B cell (primary cell): ENCODE measurements at regions not wholly inside any gene's neighbourhood (a gene's known extent, or its start where the extent isn't known, plus 50 kb on each side); places are given as distances from the start of the nearest gene placed in this dataset.

Source experiments
- ATAC-seq: fragments of 200-7000 bp; cut with Tn5 transposase; one replicate; pipeline ENCODE4 v1.10.0; 2021; ENCODE audit warnings: low read depth, mild to moderate bottlenecking, moderate number of reproducible peaks, moderate library complexity
- CTCF ChIA-PET: fragments of 350-600 bp; sonication (Branson Sonifier 250); formaldehyde crosslinking; loops from one replicate; lab custom pipeline; 2021; ENCODE audit warnings: antibody characterized with exemption, inconsistent platforms; lab: Charles Lee
- POLR2A ChIA-PET: fragments of 350-600 bp; sonication (Branson Sonifier 250); formaldehyde crosslinking; loops from one replicate; lab custom pipeline; 2021; ENCODE audit warnings: antibody characterized with exemption; lab: Charles Lee
- DNase-seq: peaks from one replicate; pipeline ENCODE4 v3.0.0; 2013
- H2AFZ ChIP-seq: 2 replicates; pipeline ENCODE4 v1.6.1; 2012; ENCODE audit warnings: mild to moderate bottlenecking, low read depth, low read length; ENCODE audit not compliant: insufficient read depth, poor library complexity, severe bottlenecking
- H3K27ac ChIP-seq, 2 donors: 1 replicate in 1 of 2; 2 replicates in 1 of 2; pipeline ENCODE4 v1.5.1; 2012 to 2013; ENCODE audit warnings: low read length in 2 of 2, mild to moderate bottlenecking in 2 of 2, moderate library complexity in 1 of 2
- H3K27me3 ChIP-seq, 4 experiments: fragments of 200-600 bp in 1 of 4; sonication (generic) in 1 of 4; replicated peaks in 1 of 4; 1 replicate in 2 of 4; 2 replicates in 2 of 4; pipeline versions ENCODE4 v1.6.1 to v1.7.0; 2013 to 2016; ENCODE audit warnings: low read length in 3 of 4, mild to moderate bottlenecking in 2 of 4, mixed read lengths in 1 of 4, moderate library complexity in 1 of 4; ENCODE audit not compliant: insufficient read depth in 4 of 4, control insufficient read depth in 3 of 4; ENCODE audit errors: control extremely low read depth in 1 of 4
- H3K36me3 ChIP-seq, 2 experiments: replicated peaks in 1 of 2; 1 replicate in 1 of 2; 2 replicates in 1 of 2; pipeline versions ENCODE4 v1.6.1 to v1.7.1; 2013; ENCODE audit warnings: low read length in 1 of 2; ENCODE audit not compliant: insufficient read depth in 2 of 2, control insufficient read depth in 1 of 2; ENCODE audit errors: control extremely low read depth in 1 of 2, extremely low read depth in 1 of 2
- H3K4me1 ChIP-seq, 2 donors: fragments of 200-600 bp in 1 of 2; sonication (generic) in 1 of 2; 1 replicate in 1 of 2; 2 replicates in 1 of 2; pipeline versions ENCODE4 v1.5.1 to v1.6.1; 2013 to 2017; ENCODE audit warnings: low read length in 2 of 2; ENCODE audit not compliant: control insufficient read depth in 2 of 2, insufficient read depth in 2 of 2
- H3K4me2 ChIP-seq: replicated peaks from 2 replicates; pipeline ENCODE3; 2012; ENCODE audit warnings: mild to moderate bottlenecking, low read depth, low read length; ENCODE audit not compliant: poor library complexity, severe bottlenecking
- H3K4me3 ChIP-seq, 5 experiments: fragments of 200-600 bp in 1 of 5; sonication (generic) in 1 of 5; 1 replicate in 3 of 5; 2 replicates in 2 of 5; pipeline versions ENCODE4 v1.5.1 to v1.7.0; 2011 to 2016; ENCODE audit warnings: low read length in 4 of 5, mild to moderate bottlenecking in 4 of 5, low read depth in 2 of 5, control low read depth in 1 of 5, moderate library complexity in 1 of 5; ENCODE audit not compliant: insufficient read depth in 1 of 5; ENCODE audit errors: control extremely low read depth in 1 of 5, extremely low read depth in 1 of 5
- H3K79me2 ChIP-seq: fragments of 200-600 bp; sonication (generic); one replicate; pipeline ENCODE4 v1.6.0; 2016; ENCODE audit warnings: low read length; ENCODE audit not compliant: control insufficient read depth, insufficient read depth
- H3K9ac ChIP-seq: fragments of 200-600 bp; sonication (generic); 2 replicates; pipeline ENCODE4 v1.6.1; 2017; ENCODE audit warnings: mild to moderate bottlenecking, low read length, moderate library complexity
- H3K9me3 ChIP-seq, 3 donors: one replicate each; pipeline versions ENCODE4 v1.6.1 to v1.7.1; 2013; ENCODE audit warnings: low read length in 2 of 3; ENCODE audit not compliant: control insufficient read depth in 2 of 3, insufficient read depth in 1 of 3; ENCODE audit errors: control extremely low read depth in 1 of 3
- H4K20me1 ChIP-seq: 2 replicates; pipeline ENCODE4 v1.6.0; 2012; ENCODE audit warnings: mild to moderate bottlenecking, low read length; ENCODE audit not compliant: insufficient read depth, control insufficient read depth, poor library complexity, severe bottlenecking
- H3K27ac Mint-ChIP-seq: one replicate; pipeline ENCODE4 v1.8.0; 2021; ENCODE audit warnings: mixed read lengths
- H3K27me3 Mint-ChIP-seq: one replicate; pipeline ENCODE4 v1.8.0; 2021; ENCODE audit warnings: mixed read lengths
- H3K4me1 Mint-ChIP-seq: one replicate; pipeline ENCODE4 v1.8.0; 2021; ENCODE audit warnings: mixed read lengths
- H3K4me3 Mint-ChIP-seq: one replicate; pipeline ENCODE4 v1.8.0; 2021; ENCODE audit warnings: mixed read lengths
- H3K9me3 Mint-ChIP-seq: one replicate; pipeline ENCODE4 v1.8.0; 2022; ENCODE audit warnings: mixed read lengths; ENCODE audit not compliant: insufficient read depth
- CTCF ChIP-seq: fragments of 200-600 bp; IDR thresholded peaks from one replicate; pipeline ENCODE4 v1.8.0; 2022; ENCODE audit warnings: antibody characterized with exemption, mild to moderate bottlenecking
- EZH2 ChIP-seq: IDR thresholded peaks from 2 replicates; pipeline ENCODE4 v1.6.1; 2012; ENCODE audit warnings: borderline replicate concordance, low read depth, mild to moderate bottlenecking, moderate library complexity, low read length; ENCODE audit not compliant: insufficient read depth, poor library complexity, severe bottlenecking
- WGBS: methylation state at CpG from one replicate; pipeline ENCODE4 v1.1.5; 2013; ENCODE audit warnings: missing lambda C conversion rate; ENCODE audit not compliant: insufficient coverage; 5-methylcytosine and 5-hydroxymethylcytosine counted together
- intact Hi-C: fragments of 100-400 bp; cut with micrococcal nuclease; formaldehyde crosslinking; loops from one replicate; pipeline ENCODE4 v1.10.0; 2022

- H3K27me3 Mint-ChIP-seq = peaks cover 3% of the 10 kb centered on the region
- H3K4me3 ChIP-seq = no peak overlapping the region
- 100% methylated on average over 4 of the region's 5 CpGs for WGBS
- no peak overlapping the region for H3K4me3 Mint-ChIP-seq
- no peak overlapping the region for H3K27ac ChIP-seq
- ChIA-PET POLR2A (no interaction called here), CTCF (no interaction called here)
- intact Hi-C loops = no loop called here
- H3K9me3 ChIP-seq = peaks cover 0 to 3% (median 0%) of the 10 kb centered on the region in 3 donors
- no peaks in the 10 kb centered on the region for H3K4me1 ChIP-seq
- DNase-seq (no peak), ATAC-seq (no peak)
- no peaks in the 10 kb centered on the region for H4K20me1 ChIP-seq
- no peak overlapping the region for H3K4me2 ChIP-seq
- no peaks in the 10 kb centered on the region for H3K27me3 ChIP-seq
- H3K79me2 ChIP-seq = no peaks in the 10 kb centered on the region
- no peak overlapping the region for H2AFZ ChIP-seq
- no peak overlapping the region for H3K9ac ChIP-seq
- H3K9me3 Mint-ChIP-seq = peaks cover 4% of the 10 kb centered on the region
- TF ChIP-seq CTCF (no peak), EZH2 (no peak)
- no peaks in the 10 kb centered on the region for H3K4me1 Mint-ChIP-seq
- H3K36me3 ChIP-seq = no peaks in the 10 kb centered on the region
- H3K27ac Mint-ChIP-seq = no peak overlapping the region
Measured at GRCh38 chr3:55189359-55189801, 261.5 kb upstream of the LRTM1 start.

- H3K36me3 ChIP-seq = no peaks in the 10 kb centered on the region
- Mint-ChIP-seq H3K4me1 (no peaks in the 10 kb centered on the region), H3K4me3 (no peak overlapping the region), H3K27me3 (peaks cover 3% of the 10 kb centered on the region), H3K27ac (no peak overlapping the region), H3K9me3 (peaks cover 3% of the 10 kb centered on the region)
- H3K4me2 ChIP-seq = no peak overlapping the region
- no peak overlapping the region for H3K27ac ChIP-seq
- ATAC-seq (no peak), DNase-seq (no peak)
- intact Hi-C loops = no loop called here
- POLR2A ChIA-PET = no interaction called here
- H3K4me3 ChIP-seq = no peak overlapping the region
- H2AFZ ChIP-seq = no peak overlapping the region
- WGBS = 64% methylated on average over 2 of the region's 3 CpGs
- TF ChIP-seq CTCF (no peak), EZH2 (no peak)
- H3K4me1 ChIP-seq = no peaks in the 10 kb centered on the region
- no peaks in the 10 kb centered on the region for H3K27me3 ChIP-seq
- H3K79me2 ChIP-seq = no peaks in the 10 kb centered on the region
- H4K20me1 ChIP-seq = no peaks in the 10 kb centered on the region
- CTCF ChIA-PET = no interaction called here
- H3K9me3 ChIP-seq = peaks cover 0 to 3% (median 0%) of the 10 kb centered on the region in 3 donors
- no peak overlapping the region for H3K9ac ChIP-seq
Measured at GRCh38 chr3:55185380-55185779, 257.5 kb upstream of the LRTM1 start.
